Fibroblast of skin of scalp (primary cell): ENCODE measurements at regions not wholly inside any gene's neighbourhood (a gene's known extent, or its start where the extent isn't known, plus 50 kb on each side); places are given as distances from the start of the nearest gene placed in this dataset.

Experiments used
- DNase-seq: peaks from one replicate; pipeline ENCODE4 v3.0.0-alpha.2; 2013

- no peak for DNase-seq
Observed at GRCh38 chr12:93311827-93312226, 65.9 kb upstream of the NUDT4 start.

GRCh38 chr12:93314177-93314497 is 63.6 kb upstream of the NUDT4 start:
- DNase-seq, result no peak

- no peak for DNase-seq
Observed at GRCh38 chr12:93315385-93315906, 62.3 kb upstream of the NUDT4 start.

- DNase-seq, result no peak
Observed at GRCh38 chr12:93315907-93316622, 61.7 kb upstream of the NUDT4 start.

GRCh38 chr12:93316623-93316971 is 61.1 kb upstream of the NUDT4 start:
- DNase-seq, result no peak

GRCh38 chr12:93317227-93317626 is 60.5 kb upstream of the NUDT4 start:
- DNase-seq, result no peak

- peak; percentile 45 for DNase-seq
Observed at GRCh38 chr12:93318720-93319522, 58.8 kb upstream of the NUDT4 start.

GRCh38 chr12:93319523-93320050 is 58.1 kb upstream of the NUDT4 start:
- peak; percentile 13 for DNase-seq

GRCh38 chr12:93322784-93323183 is 54.9 kb upstream of the NUDT4 start:
- DNase-seq, result peak; percentile 19

- no peak for DNase-seq
Observed at GRCh38 chr12:93323625-93324329, 53.9 kb upstream of the NUDT4 start.

- DNase-seq, result no peak
Observed at GRCh38 chr12:93325855-93326254, 51.9 kb upstream of the NUDT4 start.
